ENCODE measurements at regions not wholly inside any gene's neighbourhood (a gene's known extent, or its start where the extent isn't known, plus 50 kb on each side); places are given as distances from the start of the nearest gene placed in this dataset.

DNA sequence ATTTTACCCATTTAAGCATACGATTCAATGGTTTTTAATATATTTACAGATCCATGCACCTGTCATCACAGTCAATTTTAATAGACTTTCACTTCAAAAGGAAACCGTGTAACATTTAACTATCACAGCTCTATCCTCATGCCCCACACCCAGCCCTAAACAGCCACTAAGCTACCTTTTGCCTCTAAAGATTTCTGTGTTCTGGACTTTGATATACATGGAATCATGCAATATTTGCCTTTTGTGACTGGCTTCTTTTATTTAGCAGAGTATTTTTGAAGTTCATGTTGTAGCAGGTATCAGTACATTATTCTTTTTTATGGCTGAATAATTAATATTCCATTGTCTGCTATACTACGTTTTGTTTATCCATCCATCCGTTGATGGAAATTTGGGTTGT is 50.3 kb upstream of the STX16 start:
- TF ChIP-seq, protein P1, sequence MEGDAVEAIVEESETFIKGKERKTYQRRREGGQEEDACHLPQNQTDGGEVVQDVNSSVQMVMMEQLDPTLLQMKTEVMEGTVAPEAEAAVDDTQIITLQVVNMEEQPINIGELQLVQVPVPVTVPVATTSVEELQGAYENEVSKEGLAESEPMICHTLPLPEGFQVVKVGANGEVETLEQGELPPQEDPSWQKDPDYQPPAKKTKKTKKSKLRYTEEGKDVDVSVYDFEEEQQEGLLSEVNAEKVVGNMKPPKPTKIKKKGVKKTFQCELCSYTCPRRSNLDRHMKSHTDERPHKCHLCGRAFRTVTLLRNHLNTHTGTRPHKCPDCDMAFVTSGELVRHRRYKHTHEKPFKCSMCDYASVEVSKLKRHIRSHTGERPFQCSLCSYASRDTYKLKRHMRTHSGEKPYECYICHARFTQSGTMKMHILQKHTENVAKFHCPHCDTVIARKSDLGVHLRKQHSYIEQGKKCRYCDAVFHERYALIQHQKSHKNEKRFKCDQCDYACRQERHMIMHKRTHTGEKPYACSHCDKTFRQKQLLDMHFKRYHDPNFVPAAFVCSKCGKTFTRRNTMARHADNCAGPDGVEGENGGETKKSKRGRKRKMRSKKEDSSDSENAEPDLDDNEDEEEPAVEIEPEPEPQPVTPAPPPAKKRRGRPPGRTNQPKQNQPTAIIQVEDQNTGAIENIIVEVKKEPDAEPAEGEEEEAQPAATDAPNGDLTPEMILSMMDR (conservative IDR thresholded peaks at IDR 0.05; ENCODE audit: low read depth, low read length) = no peak
- no peak overlapping the region for H3K4me3 ChIP-seq (ENCODE audit: low read depth, low read length)
- DNase-seq (ENCODE audit: low read depth) = no peak

DNA sequence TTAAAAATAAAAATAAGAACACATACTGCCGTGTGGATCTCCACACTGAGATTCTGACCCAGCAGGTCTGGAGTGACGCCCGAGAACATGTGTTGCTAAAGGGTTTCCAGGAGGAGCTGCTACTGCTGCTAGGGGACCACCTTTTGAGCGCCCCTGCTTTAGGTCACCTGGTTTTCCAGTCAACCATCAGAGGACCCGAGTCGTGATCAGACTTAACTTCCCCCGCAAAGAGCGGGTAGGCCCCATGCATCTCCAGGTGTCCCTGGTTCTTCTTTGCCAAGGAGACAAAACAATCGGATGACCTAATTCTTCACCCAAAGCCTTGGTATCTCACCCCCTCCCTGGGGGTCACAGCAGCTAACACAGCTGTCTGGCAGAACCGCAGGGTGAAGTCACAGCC is 51.1 kb upstream of the STX16 start:
- TF ChIP-seq, protein P1 (conservative IDR thresholded peaks at IDR 0.05; ENCODE audit: low read depth, low read length) = no peak
- H3K4me3 ChIP-seq (ENCODE audit: low read depth, low read length) = no peak overlapping the region
- DNase-seq (ENCODE audit: low read depth) = no peak

DNA sequence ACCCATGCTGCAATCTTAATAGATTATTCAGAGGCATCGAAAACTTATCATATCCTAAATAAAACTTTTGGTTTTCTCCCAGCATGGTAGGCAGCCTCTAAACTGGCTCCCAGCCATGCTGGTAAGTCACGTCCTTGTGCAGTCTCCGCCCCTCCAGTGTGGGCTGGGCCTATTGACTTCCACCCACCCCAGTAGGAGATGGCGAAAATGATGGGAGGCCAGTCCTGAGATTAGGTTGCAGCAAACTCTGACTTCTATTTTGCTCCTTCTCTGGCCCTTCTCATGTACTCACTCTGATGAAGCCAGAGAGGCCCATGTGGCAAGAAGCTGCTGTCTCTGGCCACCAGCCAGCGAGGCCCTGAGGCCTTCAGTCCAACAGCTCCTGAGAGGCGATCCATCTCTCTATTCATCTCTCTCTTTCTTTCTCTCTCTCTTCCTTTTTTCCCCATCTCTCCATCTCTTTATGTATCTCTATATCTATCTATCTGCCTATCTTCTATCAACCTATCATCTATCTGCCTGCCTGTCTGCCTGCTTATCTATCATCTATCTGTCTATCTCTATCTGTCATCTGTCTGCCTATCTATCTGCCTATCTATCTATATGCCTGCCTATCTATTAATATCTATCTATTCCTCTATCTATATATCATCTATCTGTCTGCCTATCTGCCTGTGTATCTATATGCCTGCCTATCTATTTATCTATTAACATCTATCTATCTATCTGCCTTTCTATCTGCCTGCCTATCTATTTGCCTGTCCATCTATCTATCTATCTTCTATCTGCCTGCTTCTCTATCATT is 52.7 kb upstream of the STX16 start:
- TF ChIP-seq, protein P1 (conservative IDR thresholded peaks at IDR 0.05; ENCODE audit: low read depth, low read length) = no peak
- H3K4me3 ChIP-seq (ENCODE audit: low read depth, low read length) = no peak overlapping the region
- DNase-seq (ENCODE audit: low read depth) = peak; percentile 86

DNA sequence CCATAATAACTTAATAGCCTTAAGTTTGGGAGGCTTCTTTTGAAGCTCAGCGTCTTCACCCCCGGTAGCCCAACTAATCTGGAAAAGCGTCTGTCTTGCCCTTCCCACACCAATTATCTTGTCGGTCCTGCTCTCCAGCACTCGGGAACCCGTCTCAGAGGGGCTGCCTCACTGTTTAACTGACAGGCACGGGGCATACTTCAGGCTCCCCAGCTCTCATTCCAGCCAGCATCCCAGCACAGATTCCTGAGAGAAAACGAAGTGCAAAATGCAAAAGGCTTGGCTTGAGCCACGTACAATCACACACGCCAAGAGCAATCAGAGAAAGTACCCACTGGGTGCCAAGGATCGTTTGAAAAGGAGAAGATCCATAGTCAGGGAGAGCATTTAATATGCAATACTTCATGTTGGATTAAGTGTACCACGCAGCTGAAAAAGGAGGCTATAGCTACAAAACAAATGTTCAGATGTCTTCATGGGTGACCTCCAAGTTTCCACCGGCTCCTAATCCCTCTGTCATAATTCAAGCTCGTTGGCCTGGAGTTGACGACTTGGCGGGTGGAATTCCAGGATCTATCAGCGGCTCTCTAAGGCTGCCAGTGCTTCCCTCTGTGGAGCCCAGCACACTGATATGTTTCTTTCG is 53.7 kb upstream of the STX16 start:
- H3K4me3 ChIP-seq (ENCODE audit: low read depth, low read length) = no peak overlapping the region
- no peak for DNase-seq (ENCODE audit: low read depth)
- TF ChIP-seq, protein P1 (conservative IDR thresholded peaks at IDR 0.05; ENCODE audit: low read depth, low read length) = no peak

DNA sequence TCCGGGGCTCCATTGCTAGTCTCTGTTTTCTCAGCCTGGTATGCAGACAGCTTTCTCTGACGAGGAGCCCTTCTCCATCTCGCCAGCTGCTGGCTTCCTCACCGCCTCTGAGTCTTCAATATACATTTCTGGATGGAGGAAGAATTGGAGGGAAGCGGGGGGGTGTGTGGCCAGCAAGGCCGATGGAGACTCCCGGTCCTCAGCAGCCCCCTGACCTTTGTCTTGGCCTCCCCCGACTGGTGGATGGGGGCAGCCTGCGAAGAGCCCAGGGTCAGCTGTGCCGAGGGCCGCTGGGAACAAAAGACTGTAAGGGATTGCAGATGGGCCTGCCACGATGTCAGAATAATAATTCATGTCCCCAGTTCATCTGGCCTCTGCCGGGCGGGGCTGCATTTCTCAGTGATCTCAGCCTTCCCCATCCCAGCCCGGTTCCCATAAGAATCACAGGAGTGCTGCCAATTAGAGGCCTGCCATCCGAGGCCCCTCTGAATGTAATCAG is 54.3 kb upstream of the STX16 start:
- TF ChIP-seq, protein P1 (conservative IDR thresholded peaks at IDR 0.05; ENCODE audit: low read depth, low read length) = no peak
- H3K4me3 ChIP-seq (ENCODE audit: low read depth, low read length) = no peak overlapping the region
- DNase-seq (ENCODE audit: low read depth) = no peak

DNA sequence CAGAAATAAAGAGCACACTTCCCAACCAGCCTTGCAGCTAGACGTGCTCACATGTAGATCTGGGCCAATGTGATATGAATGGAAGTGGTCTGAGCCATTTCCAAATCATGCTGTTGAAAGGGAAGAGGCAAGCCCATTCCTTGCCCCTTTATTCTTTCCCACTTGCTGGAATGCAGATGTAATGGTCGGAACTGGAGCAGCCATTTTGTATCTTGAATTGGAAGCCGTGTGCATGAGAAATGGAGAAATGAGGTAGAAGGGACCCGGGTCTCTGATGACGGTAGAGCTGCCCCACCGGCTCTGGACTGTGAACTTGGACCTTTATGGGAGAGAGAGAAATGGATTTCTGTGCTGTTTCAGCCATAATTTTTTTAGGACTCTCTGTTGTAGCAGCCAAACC is 54.8 kb upstream of the STX16 start:
- TF ChIP-seq, protein P1 (conservative IDR thresholded peaks at IDR 0.05; ENCODE audit: low read depth, low read length) = no peak
- DNase-seq (ENCODE audit: low read depth) = no peak
- no peak overlapping the region for H3K4me3 ChIP-seq (ENCODE audit: low read depth, low read length)

Measured in choroid plexus epithelial cell (primary cell).